ENCODE measurements at regions not wholly inside any gene's neighbourhood (a gene's known extent, or its start where the extent isn't known, plus 50 kb on each side); places are given as distances from the start of the nearest gene placed in this dataset.

GRCh38 chr5:74535926-74536325 lies 104.6 kb downstream of the ENC1 start:
- intact Hi-C loops (cut with DNase I): no loop called here
- Histone ChIP-seq H3K9me3 (ENCODE audit: control insufficient read depth in 2 of 3, insufficient read depth in 1 of 3, low read length in 3 of 3) (peaks cover 0 to 11% (median 0%) of the 10 kb centered on the region in 3 donors), H3K4me3 (ENCODE audit: low read length in 3 of 3) (no peak overlapping the region), H3K4me1 (ENCODE audit: control insufficient read depth in 2 of 3, insufficient read depth in 2 of 3, low read depth in 1 of 3, low read length in 3 of 3) (peaks cover 0 to 6% (median 0%) of the 10 kb centered on the region in 3 donors), H3K27ac (ENCODE audit: low read depth in 2 of 2, low read length in 2 of 2) (no peak overlapping the region), H3K9ac (ENCODE audit: low read length in 3 of 3) (no peak overlapping the region), H3K36me3 (ENCODE audit: control insufficient read depth in 2 of 3, insufficient read depth in 3 of 3, low read length in 3 of 3) (no peaks in the 10 kb centered on the region), H3K27me3 (ENCODE audit: control insufficient read depth, insufficient read depth, low read length) (no peaks in the 10 kb centered on the region)
- DNase-seq: no peak
- no peak for TF ChIP-seq CTCF (IDR thresholded peaks at IDR 0.05; ENCODE audit: borderline replicate concordance, extremely low read depth, insufficient read depth)
- FAIRE-seq: no peak

GRCh38 chr5:74534397-74535129 lies 106.0 kb downstream of the ENC1 start:
- Histone ChIP-seq H3K36me3 (ENCODE audit: control insufficient read depth in 2 of 3, insufficient read depth in 3 of 3, low read length in 3 of 3) (no peaks in the 10 kb centered on the region), H3K9me3 (ENCODE audit: control insufficient read depth in 2 of 3, insufficient read depth in 1 of 3, low read length in 3 of 3) (peaks cover 0 to 11% (median 0%) of the 10 kb centered on the region in 3 donors), H3K9ac (ENCODE audit: low read length in 3 of 3) (no peak overlapping the region), H3K4me3 (ENCODE audit: low read length in 3 of 3) (no peak overlapping the region), H3K27ac (ENCODE audit: low read depth in 2 of 2, low read length in 2 of 2) (no peak overlapping the region), H3K4me1 (ENCODE audit: control insufficient read depth in 2 of 3, insufficient read depth in 2 of 3, low read depth in 1 of 3, low read length in 3 of 3) (peaks cover 0 to 2% (median 0%) of the 10 kb centered on the region in 3 donors), H3K27me3 (ENCODE audit: control insufficient read depth, insufficient read depth, low read length) (no peaks in the 10 kb centered on the region)
- intact Hi-C loops (cut with DNase I): no loop called here
- no peak for FAIRE-seq
- no peak for DNase-seq
- TF ChIP-seq CTCF (IDR thresholded peaks at IDR 0.05; ENCODE audit: borderline replicate concordance, extremely low read depth, insufficient read depth): no peak

DNA sequence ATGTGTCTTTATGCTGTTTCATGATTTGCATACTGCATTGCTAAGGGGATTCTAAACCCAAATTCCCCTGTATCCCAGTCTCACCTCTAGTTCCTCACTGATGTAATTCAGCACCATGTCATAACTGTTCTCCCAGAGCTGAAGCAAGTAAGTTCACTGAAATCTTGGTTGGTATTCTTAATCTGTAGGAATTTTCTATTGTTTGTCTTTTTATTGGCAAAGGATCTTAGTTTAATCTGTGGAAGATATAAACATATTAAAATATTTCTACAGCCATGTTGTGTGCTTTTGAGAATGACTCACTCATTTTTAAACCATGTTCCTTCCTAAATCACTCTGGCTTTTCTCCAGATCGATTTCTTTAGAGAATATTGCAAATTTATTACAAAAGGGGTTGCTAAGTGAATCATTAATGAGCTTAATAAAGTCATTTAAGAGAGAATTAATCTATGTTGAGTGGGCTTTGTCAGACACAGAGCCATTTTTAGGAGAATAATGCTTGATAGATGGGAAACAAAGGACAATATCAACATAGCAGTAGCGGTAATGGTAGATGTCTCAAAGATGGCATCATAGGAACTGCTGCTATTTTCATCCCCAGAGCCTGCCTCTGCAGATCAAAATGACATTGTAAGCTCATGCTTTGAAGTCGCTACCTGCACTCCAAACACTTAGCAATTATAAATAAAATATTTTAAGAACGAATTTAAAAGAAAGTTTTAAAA lies 110.0 kb downstream of the ENC1 start:
- H3K27ac ChIP-seq (ENCODE audit: low read depth in 2 of 2, low read length in 2 of 2): no peak overlapping the region
- no peaks in the 10 kb centered on the region for H3K27me3 ChIP-seq (ENCODE audit: control insufficient read depth, insufficient read depth, low read length)
- H3K9me3 ChIP-seq (ENCODE audit: control insufficient read depth in 2 of 3, insufficient read depth in 1 of 3, low read length in 3 of 3): peaks cover 0 to 11% (median 0%) of the 10 kb centered on the region in 3 donors
- DNase-seq: no peak
- intact Hi-C loops (cut with DNase I): no loop called here
- no peak for TF ChIP-seq CTCF (IDR thresholded peaks at IDR 0.05; ENCODE audit: borderline replicate concordance, extremely low read depth, insufficient read depth)
- no peak for FAIRE-seq
- no peak overlapping the region for H3K4me3 ChIP-seq (ENCODE audit: low read length in 3 of 3)
- no peak overlapping the region for H3K9ac ChIP-seq (ENCODE audit: low read length in 3 of 3)
- H3K36me3 ChIP-seq (ENCODE audit: control insufficient read depth in 2 of 3, insufficient read depth in 3 of 3, low read length in 3 of 3): no peaks in the 10 kb centered on the region
- H3K4me1 ChIP-seq (ENCODE audit: control insufficient read depth in 2 of 3, insufficient read depth in 2 of 3, low read depth in 1 of 3, low read length in 3 of 3): no peaks in the 10 kb centered on the region

All from kidney (tissue), 13 donors.